DMS114 treated with DMSO at 0.1 percent for 48 hours (cell line): ENCODE measurements at regions not wholly inside any gene's neighbourhood (a gene's known extent, or its start where the extent isn't known, plus 50 kb on each side); places are given as distances from the start of the nearest gene placed in this dataset.

Experiments used
- DNase-seq: peaks from one replicate; lab custom pipeline; 2025; ENCODE audit not compliant: unreplicated experiment; lab: John Stamatoyannopoulos, UW

DNA sequence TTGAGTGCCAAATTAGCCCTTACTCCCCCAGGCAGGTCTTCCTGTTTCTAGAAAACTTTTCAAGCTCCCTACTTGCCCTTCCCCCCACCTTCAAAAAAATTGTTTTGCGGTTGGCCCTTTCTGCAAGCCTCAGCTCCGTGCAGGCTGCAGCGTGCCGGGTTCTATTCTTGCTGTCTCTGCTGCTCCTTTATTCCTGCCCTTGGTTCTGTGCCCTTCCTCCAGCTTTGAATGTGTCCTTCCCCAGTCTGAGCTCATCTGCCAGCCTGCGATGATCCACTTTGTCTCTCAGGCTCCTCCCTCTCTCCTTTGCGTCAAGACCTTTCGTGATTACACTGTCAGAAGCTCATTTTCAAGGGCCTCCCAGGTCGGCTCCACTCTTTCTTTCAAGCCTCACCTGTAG is 98.6 kb downstream of the IRF2BPL start:
- DNase-seq, result no peak

- DNase-seq, result no peak
These were observed 100.4 kb downstream of the IRF2BPL start for GRCh38 chr14:76927971-76928700.

- DNase-seq, result no peak
These were observed 100.5 kb downstream of the LRRC74A start for GRCh38 chr14:76926521-76927251.

- DNase-seq, result no peak
These were observed 98.9 kb downstream of the LRRC74A start for GRCh38 chr14:76925097-76925441.

DNA sequence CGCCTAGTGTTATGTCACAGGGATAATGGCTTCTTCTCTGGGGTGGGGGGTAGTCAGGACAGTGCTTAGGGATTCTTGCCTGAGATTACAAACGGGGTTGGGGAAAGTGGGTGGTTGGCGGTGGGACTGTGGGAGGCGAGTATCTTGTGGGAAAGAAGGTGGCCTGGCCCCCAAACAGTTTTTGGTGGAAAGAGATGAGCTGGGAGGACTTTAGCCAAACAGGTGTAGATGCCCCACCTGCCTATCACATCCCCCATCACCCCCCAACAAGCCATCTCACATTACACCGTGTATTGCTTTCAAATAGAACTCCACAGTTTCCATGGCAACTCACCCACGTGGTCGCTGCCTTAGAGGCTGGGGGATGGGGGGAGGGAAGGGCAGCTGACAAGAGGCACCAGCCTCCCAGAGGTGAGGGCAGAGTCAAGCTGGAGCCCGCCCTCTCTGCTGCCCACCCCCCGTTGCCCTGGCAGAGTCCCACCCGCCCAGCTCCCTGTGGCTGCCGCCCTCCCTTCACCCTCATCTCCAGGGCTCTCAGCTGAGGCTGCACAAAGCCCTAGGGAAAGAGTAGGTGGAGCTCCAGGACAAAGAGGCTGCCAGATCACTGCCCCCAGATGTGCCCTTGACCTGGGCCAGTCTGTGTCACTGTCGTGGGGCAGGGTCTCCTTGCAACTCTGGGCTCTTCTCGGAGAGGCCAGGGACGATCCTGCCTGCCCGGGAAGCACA is 98.3 kb downstream of the LRRC74A start:
- DNase-seq, result no peak

DNA sequence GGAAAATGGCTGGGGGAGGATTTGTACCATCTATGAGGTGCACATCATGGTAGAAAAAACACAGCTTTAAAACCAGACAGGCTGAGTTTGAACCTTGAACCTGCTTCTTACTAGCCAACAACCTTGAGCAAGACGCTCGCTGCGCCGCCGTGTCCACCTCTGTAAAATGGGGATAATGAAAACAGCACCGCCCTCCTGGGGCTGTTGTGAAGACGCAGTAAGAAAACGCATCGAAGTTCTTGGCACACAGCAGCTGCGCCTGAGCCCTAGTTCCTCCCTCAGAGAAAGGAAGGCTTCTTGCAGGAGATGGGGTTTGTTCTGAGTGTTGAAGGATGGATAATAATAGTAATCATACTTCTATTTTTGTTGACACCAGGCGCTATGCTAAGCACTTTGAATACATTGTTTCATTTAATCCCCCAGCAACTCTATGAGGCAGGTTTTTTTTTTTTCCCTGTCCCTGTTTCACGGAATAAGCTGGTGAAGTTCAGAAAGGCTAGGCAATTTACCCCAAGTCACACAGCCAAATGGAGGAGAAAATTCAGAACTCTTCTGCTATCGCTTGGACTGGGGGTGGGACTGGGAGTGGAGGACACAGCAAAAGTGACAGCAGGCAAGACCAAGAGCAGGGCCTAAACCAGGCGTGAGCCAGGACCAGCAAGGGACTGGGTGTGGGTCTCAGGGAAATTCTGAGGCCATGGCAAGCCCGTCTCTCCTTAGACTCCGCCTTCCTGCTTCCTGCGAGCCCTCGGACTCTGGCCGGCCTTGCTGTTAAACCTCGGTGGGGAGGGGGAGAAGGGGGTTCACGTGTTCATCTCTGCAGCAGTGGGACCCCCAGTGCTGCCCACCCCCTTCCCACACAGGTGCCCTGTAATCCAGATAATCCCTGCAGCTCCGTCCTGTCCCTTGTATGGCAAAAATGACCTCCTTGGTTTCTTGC is 97.5 kb downstream of the LRRC74A start:
- no peak for DNase-seq

GRCh38 chr14:76922584-76922983 is 96.4 kb downstream of the LRRC74A start:
- DNase-seq, result no peak

DNA sequence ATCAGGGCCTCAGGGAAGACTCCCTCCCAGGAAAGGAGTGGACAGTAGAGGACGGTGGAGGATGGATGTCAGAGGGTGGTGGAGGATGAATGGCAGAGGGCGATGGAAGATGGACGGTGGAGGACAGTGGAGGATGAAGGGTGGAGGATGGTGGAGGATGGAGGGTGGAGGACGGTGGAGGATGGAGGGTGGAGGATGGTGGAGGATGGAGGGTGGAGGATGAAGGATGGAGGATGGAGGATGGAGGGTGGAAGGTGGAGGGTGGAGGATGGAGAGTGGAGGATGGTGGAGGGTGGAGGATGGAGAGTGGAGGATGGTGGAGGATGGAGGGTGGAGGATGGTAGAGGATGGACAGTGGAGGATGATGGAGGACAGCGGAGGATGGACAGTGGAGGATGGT is 95.9 kb downstream of the LRRC74A start:
- DNase-seq, result no peak

DNA sequence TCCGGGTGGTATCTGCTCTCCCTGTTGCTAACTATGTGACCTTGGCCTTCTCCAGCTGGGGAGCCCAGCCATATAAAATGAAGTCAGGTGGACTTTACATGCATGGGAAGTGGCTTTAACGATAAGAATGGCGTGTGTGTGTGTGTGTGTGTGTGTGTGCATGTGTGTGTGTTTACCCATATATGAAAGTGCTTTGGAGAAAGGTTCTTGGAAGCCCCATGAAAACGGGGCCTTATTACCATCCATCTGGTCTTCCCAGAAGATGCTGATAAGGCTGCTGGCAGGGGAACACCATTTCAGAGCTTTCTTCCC is 94.8 kb downstream of the LRRC74A start:
- no peak for DNase-seq

GRCh38 chr14:76920331-76921087 is 94.3 kb downstream of the LRRC74A start:
- DNase-seq, result no peak

- DNase-seq, result no peak
These were observed 93.5 kb downstream of the LRRC74A start for GRCh38 chr14:76919431-76920330.
